Caco-2 (cell line): ENCODE measurements at regions not wholly inside any gene's neighbourhood (a gene's known extent, or its start where the extent isn't known, plus 50 kb on each side); places are given as distances from the start of the nearest gene placed in this dataset.

Experiments used
- BruUV-seq: library from RNA; stranded (reverse); fragments of 400-500 nt; replicated peaks from 2 replicates; lab custom pipeline; 2021; lab: Mats Ljungman, UMichigan
- CTCF ChIA-PET: fragments of 300-600 bp; sonication (Branson Sonifier 250); formaldehyde crosslinking; loops from one replicate; lab custom pipeline; 2022; ENCODE audit warnings: antibody characterized with exemption; lab: Charles Lee
- POLR2A ChIA-PET: fragments of 300-600 bp; sonication (Branson Sonifier 250); formaldehyde crosslinking; loops from one replicate; lab custom pipeline; 2022; ENCODE audit warnings: antibody characterized with exemption; lab: Charles Lee
- DNase-seq, 2 experiments: peaks; one replicate each; pipeline versions ENCODE4 v3.0.0 to v3.0.0-alpha.2; 2020 to 2022
- H3K27me3 ChIP-seq: replicated peaks from 2 replicates; pipeline ENCODE4 v1.6.0; 2011; ENCODE audit warnings: low read length; ENCODE audit not compliant: control insufficient read depth, insufficient read depth
- H3K36me3 ChIP-seq: 2 replicates; pipeline ENCODE4 v1.5.1; 2011; ENCODE audit warnings: low read length; ENCODE audit not compliant: control insufficient read depth, insufficient read depth
- H3K4me1 ChIP-seq: fragments of 250-450 bp; sonication (Bioruptor Pico); 2 replicates; pipeline ENCODE4 v1.5.1; 2020; ENCODE audit warnings: mild to moderate bottlenecking
- H3K4me3 ChIP-seq: 2 replicates; pipeline ENCODE4 v1.5.1; 2011; ENCODE audit warnings: low read depth, mild to moderate bottlenecking, control low read depth, low read length
- H3K9me3 ChIP-seq: fragments of 250-450 bp; sonication (Bioruptor Pico); 2 replicates; pipeline ENCODE4 v1.5.1; 2020; ENCODE audit warnings: mild to moderate bottlenecking, moderate library complexity
- H3K27ac Mint-ChIP-seq: one replicate; pipeline ENCODE4 v1.8.0; 2022; ENCODE audit warnings: mixed read lengths; ENCODE audit not compliant: unreplicated experiment
- H3K27me3 Mint-ChIP-seq: one replicate; pipeline ENCODE4 v1.8.0; 2022; ENCODE audit warnings: mixed read lengths; ENCODE audit not compliant: insufficient read depth, unreplicated experiment
- H3K36me3 Mint-ChIP-seq: one replicate; pipeline ENCODE4 v1.8.0; 2022; ENCODE audit warnings: mild to moderate bottlenecking, mixed read lengths; ENCODE audit not compliant: insufficient read depth, unreplicated experiment
- H3K4me1 Mint-ChIP-seq: one replicate; pipeline ENCODE4 v1.8.0; 2022; ENCODE audit warnings: low read depth, mixed read lengths; ENCODE audit not compliant: unreplicated experiment
- H3K4me3 Mint-ChIP-seq: one replicate; pipeline ENCODE4 v1.8.0; 2022; ENCODE audit warnings: mild to moderate bottlenecking, moderate library complexity, mixed read lengths; ENCODE audit not compliant: unreplicated experiment
- H3K9me3 Mint-ChIP-seq: one replicate; pipeline ENCODE4 v1.8.0; 2022; ENCODE audit warnings: mixed read lengths; ENCODE audit not compliant: unreplicated experiment
- CTCF ChIP-seq, 2 experiments: fragments of 200-600 bp in 1 of 2; IDR thresholded peaks; 1 replicate in 1 of 2; 2 replicates in 1 of 2; pipeline versions ENCODE4 v1.5.1 to v1.8.0; 2011 to 2022; ENCODE audit warnings: antibody characterized with exemption in 1 of 2, control low read depth in 1 of 2, inconsistent platforms in 1 of 2, low read depth in 1 of 2, low read length in 1 of 2, mild to moderate bottlenecking in 1 of 2, moderate library complexity in 1 of 2; ENCODE audit not compliant: insufficient read depth in 1 of 2, severe bottlenecking in 1 of 2, unreplicated experiment in 1 of 2
- intact Hi-C: fragments of 100-400 bp; cut with micrococcal nuclease; formaldehyde crosslinking; loops from one replicate; pipeline ENCODE4 v1.10.0; 2022; ENCODE audit not compliant: unreplicated experiment

GRCh38 chr14:61193476-61193875 is 87.7 kb downstream of the TMEM30B start:
- no peaks in the 10 kb centered on the region for H3K36me3 ChIP-seq

GRCh38 chr14:61192989-61193388 is 88.1 kb downstream of the TMEM30B start:
- no peaks in the 10 kb centered on the region for H3K4me1 ChIP-seq
- DNase-seq: no peak
- no TSS peak for BruUV-seq
- no peaks in the 10 kb centered on the region for H3K9me3 ChIP-seq
- intact Hi-C loops: no loop called here
- no peaks in the 10 kb centered on the region for H3K9me3 Mint-ChIP-seq
- no peak overlapping the region for H3K4me3 Mint-ChIP-seq
- no peaks in the 10 kb centered on the region for H3K36me3 ChIP-seq
- H3K27me3 Mint-ChIP-seq: peaks cover 5% of the 10 kb centered on the region
- ChIA-PET CTCF (no interaction called here), POLR2A (no interaction called here)
- H3K27ac Mint-ChIP-seq: no peak overlapping the region
- H3K27me3 ChIP-seq: no peaks in the 10 kb centered on the region
- H3K36me3 Mint-ChIP-seq: no peaks in the 10 kb centered on the region
- H3K4me3 ChIP-seq: no peak overlapping the region
- no peak for TF ChIP-seq CTCF (IDR thresholded peaks at IDR 0.05; ENCODE audit: insufficient read depth in 1 of 2, low read depth in 1 of 2, low read length in 1 of 2, severe bottlenecking in 1 of 2, unreplicated experiment in 1 of 2)
- peaks cover 8% of the 10 kb centered on the region for H3K4me1 Mint-ChIP-seq

More at GRCh38 chr14:61193476-61193875, 87.7 kb downstream of the TMEM30B start:
- Mint-ChIP-seq H3K4me1 (peaks cover 8% of the 10 kb centered on the region), H3K36me3 (no peaks in the 10 kb centered on the region), H3K9me3 (no peaks in the 10 kb centered on the region), H3K27me3 (peaks cover 8% of the 10 kb centered on the region), H3K4me3 (no peak overlapping the region), H3K27ac (no peak overlapping the region)
- Histone ChIP-seq H3K4me1 (no peaks in the 10 kb centered on the region), H3K4me3 (no peak overlapping the region), H3K27me3 (no peaks in the 10 kb centered on the region), H3K9me3 (no peaks in the 10 kb centered on the region)
- DNase-seq: no peak
- CTCF ChIA-PET: no interaction called here
- no TSS peak for BruUV-seq
- intact Hi-C loops: no loop called here
- TF ChIP-seq CTCF (IDR thresholded peaks at IDR 0.05; ENCODE audit: insufficient read depth in 1 of 2, low read depth in 1 of 2, low read length in 1 of 2, severe bottlenecking in 1 of 2, unreplicated experiment in 1 of 2): no peak
- POLR2A ChIA-PET: no interaction called here

GRCh38 chr14:61191733-61192132 is 89.4 kb downstream of the TMEM30B start:
- Mint-ChIP-seq H3K4me3 (no peak overlapping the region), H3K36me3 (no peaks in the 10 kb centered on the region), H3K27ac (no peak overlapping the region), H3K27me3 (peaks cover 5% of the 10 kb centered on the region), H3K4me1 (peaks cover 8% of the 10 kb centered on the region), H3K9me3 (no peaks in the 10 kb centered on the region)
- DNase-seq: no peak
- Histone ChIP-seq H3K27me3 (no peaks in the 10 kb centered on the region), H3K4me3 (no peak overlapping the region), H3K4me1 (no peaks in the 10 kb centered on the region), H3K36me3 (no peaks in the 10 kb centered on the region), H3K9me3 (no peaks in the 10 kb centered on the region)
- no TSS peak for BruUV-seq
- CTCF ChIA-PET: no interaction called here
- no peak for TF ChIP-seq CTCF (IDR thresholded peaks at IDR 0.05; ENCODE audit: insufficient read depth in 1 of 2, low read depth in 1 of 2, low read length in 1 of 2, severe bottlenecking in 1 of 2, unreplicated experiment in 1 of 2)
- intact Hi-C loops: no loop called here
- POLR2A ChIA-PET: no interaction called here
